Uterus (tissue), 3 donors: ENCODE measurements at regions not wholly inside any gene's neighbourhood (a gene's known extent, or its start where the extent isn't known, plus 50 kb on each side); places are given as distances from the start of the nearest gene placed in this dataset.

ENCODE experiments used
- DNase-seq, 2 donors: peaks; one replicate each; pipeline ENCODE4 v3.0.0-alpha.2; 2019 to 2020
- H3K27ac ChIP-seq, 2 donors: fragments of 200-600 bp; sonication (generic); 1 replicate in 1 of 2; 2 replicates in 1 of 2; pipeline ENCODE4 v1.5.1; 2016 to 2018
- H3K27me3 ChIP-seq, 2 donors: fragments of 200-600 bp; sonication (generic); one replicate each; pipeline ENCODE4 v1.5.1; 2018 to 2019; ENCODE audit warnings: control low read depth in 1 of 2
- H3K36me3 ChIP-seq, 2 donors: fragments of 200-600 bp; sonication (generic); one replicate each; pipeline ENCODE4 v1.5.1; 2019; ENCODE audit warnings: control low read depth in 1 of 2
- H3K4me1 ChIP-seq, 2 donors: fragments of 200-600 bp; sonication (generic); one replicate each; pipeline ENCODE4 v1.5.1; 2018 to 2019; ENCODE audit warnings: control low read depth in 1 of 2
- H3K4me3 ChIP-seq, 2 donors: fragments of 200-600 bp; sonication (generic); 1 replicate in 1 of 2; 2 replicates in 1 of 2; pipeline ENCODE4 v1.5.1; 2018 to 2019; ENCODE audit warnings: mild to moderate bottlenecking in 1 of 2
- H3K9me3 ChIP-seq, 2 donors: fragments of 200-600 bp; sonication (generic); one replicate each; pipeline ENCODE4 v1.5.1; 2019; ENCODE audit warnings: control low read depth in 1 of 2
- POLR2A ChIP-seq, 2 donors: fragments of 450-650 bp; IDR thresholded peaks; one replicate each; pipeline ENCODE4 v1.6.1; 2016; ENCODE audit warnings: antibody characterized with exemption in 2 of 2, mild to moderate bottlenecking in 1 of 2, moderate library complexity in 1 of 2
- intact Hi-C: fragments of 100-400 bp; cut with DNase I; formaldehyde crosslinking; loops from one replicate; pipeline ENCODE4 v1.15.1; 2023; ENCODE audit warnings: low total_unique reads
- TF ChIP-seq, protein P1 (sequence below), 4 experiments: fragments of 200-600 bp in 2 of 4; fragments of 450-650 bp in 2 of 4; sonication (generic) in 2 of 4; IDR thresholded peaks; one replicate each; pipeline ENCODE4 v1.5.1; 2016 to 2019; ENCODE audit warnings: antibody characterized with exemption in 4 of 4, mild to moderate bottlenecking in 2 of 4, moderate library complexity in 1 of 4
- donor health status: DM: yes; HTN: yes; CAD: no.

DNA sequence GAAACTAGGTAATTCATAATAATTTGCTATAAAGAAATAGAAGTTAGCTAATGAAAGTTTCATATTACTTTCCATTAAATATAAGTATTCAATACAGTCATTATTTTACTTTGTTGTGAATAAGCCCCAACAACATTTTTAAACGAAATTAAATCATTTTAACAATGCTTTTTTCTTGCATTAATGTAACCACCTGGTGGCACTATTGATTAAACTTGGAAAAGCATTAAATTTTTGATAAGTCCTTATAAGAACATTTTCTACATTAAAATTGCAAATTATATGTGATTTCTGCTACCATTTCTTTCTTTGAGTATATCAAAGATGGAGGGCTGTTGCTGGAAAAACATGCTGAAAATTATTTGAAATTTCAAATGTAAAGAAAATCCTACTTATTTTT lies 918.8 kb upstream of the TMPRSS15 start:
- intact Hi-C loops = no loop called here
- Histone ChIP-seq H3K27ac (no peak overlapping the region), H3K4me1 (no peaks in the 10 kb centered on the region), H3K36me3 (no peaks in the 10 kb centered on the region), H3K9me3 (no peaks in the 10 kb centered on the region), H3K4me3 (no peak overlapping the region), H3K27me3 (no peaks in the 10 kb centered on the region)
- DNase-seq = no peak
- no peak for TF ChIP-seq POLR2A (IDR thresholded peaks at IDR 0.05)
- TF ChIP-seq, protein P1, sequence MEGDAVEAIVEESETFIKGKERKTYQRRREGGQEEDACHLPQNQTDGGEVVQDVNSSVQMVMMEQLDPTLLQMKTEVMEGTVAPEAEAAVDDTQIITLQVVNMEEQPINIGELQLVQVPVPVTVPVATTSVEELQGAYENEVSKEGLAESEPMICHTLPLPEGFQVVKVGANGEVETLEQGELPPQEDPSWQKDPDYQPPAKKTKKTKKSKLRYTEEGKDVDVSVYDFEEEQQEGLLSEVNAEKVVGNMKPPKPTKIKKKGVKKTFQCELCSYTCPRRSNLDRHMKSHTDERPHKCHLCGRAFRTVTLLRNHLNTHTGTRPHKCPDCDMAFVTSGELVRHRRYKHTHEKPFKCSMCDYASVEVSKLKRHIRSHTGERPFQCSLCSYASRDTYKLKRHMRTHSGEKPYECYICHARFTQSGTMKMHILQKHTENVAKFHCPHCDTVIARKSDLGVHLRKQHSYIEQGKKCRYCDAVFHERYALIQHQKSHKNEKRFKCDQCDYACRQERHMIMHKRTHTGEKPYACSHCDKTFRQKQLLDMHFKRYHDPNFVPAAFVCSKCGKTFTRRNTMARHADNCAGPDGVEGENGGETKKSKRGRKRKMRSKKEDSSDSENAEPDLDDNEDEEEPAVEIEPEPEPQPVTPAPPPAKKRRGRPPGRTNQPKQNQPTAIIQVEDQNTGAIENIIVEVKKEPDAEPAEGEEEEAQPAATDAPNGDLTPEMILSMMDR (IDR thresholded peaks at IDR 0.05) = no peak

DNA sequence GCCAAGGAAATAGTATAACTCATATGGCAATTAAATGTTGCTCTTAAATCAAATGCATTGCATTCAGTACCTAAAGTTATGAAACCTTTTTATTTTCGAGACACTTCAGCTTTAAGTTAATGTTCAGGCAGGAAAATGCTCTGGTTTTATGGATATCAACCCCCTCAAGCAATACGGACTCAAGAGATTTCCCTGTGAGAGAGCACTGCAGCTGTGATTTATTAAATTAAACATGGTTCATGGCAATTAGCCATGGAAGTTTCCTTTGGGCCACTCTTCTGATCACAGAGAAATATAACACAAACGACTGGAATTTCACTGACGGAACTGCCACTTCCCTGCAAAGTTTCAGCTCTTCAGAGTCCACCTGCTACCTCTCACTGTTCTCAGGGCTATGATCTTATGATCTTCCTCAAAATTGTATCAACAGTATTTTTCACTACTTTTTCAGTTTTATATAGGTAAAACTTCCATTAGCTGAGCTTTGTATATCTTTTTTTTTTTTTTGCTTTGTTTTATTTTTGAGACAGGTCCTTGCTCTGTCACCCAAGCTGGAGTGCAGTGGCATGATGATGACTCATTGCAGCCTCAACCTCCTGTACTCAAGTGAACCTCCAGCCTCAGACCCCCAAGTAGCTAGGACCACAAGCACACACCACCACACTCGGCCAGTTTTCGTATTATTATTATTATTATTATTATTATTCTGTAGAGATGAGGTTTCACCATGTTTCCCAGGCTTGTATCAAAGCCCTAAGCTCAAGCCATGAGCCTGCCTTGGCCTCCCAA lies 923.1 kb upstream of the TMPRSS15 start:
- no peak overlapping the region for H3K4me3 ChIP-seq
- peaks cover 0 to 2% of the 10 kb centered on the region in 2 donors for H3K9me3 ChIP-seq
- intact Hi-C loops = no loop called here
- no peak for DNase-seq
- no peak for TF ChIP-seq POLR2A (IDR thresholded peaks at IDR 0.05)
- TF ChIP-seq, protein P1 (IDR thresholded peaks at IDR 0.05) = no peak
- H3K36me3 ChIP-seq = no peaks in the 10 kb centered on the region
- H3K4me1 ChIP-seq = no peaks in the 10 kb centered on the region
- no peaks in the 10 kb centered on the region for H3K27me3 ChIP-seq
- no peak overlapping the region for H3K27ac ChIP-seq

DNA sequence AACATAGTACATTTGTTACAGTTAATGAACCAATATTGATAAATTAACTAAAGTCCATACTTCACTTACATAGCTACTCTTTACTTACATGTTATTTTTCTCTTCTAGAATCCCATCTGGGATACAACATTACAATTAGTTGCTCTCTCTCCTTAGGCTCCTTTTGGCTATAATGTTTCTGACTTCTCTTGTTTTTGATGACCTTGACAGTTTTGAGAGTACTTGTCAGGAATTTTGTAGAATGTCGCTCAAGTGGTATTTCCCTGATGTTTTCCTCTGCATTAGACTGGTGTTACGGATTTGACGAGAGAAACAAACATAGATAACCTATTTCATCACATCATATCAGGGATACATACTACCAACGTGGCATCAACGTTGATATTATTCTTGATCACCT lies 925.4 kb upstream of the TMPRSS15 start:
- Histone ChIP-seq H3K36me3 (no peaks in the 10 kb centered on the region), H3K27me3 (no peaks in the 10 kb centered on the region), H3K4me1 (no peaks in the 10 kb centered on the region), H3K9me3 (peaks cover 0 to 4% of the 10 kb centered on the region in 2 donors), H3K4me3 (no peak overlapping the region), H3K27ac (no peak overlapping the region)
- no peak for DNase-seq
- intact Hi-C loops = no loop called here
- TF ChIP-seq, protein P1 (IDR thresholded peaks at IDR 0.05) = no peak
- TF ChIP-seq POLR2A (IDR thresholded peaks at IDR 0.05) = no peak

DNA sequence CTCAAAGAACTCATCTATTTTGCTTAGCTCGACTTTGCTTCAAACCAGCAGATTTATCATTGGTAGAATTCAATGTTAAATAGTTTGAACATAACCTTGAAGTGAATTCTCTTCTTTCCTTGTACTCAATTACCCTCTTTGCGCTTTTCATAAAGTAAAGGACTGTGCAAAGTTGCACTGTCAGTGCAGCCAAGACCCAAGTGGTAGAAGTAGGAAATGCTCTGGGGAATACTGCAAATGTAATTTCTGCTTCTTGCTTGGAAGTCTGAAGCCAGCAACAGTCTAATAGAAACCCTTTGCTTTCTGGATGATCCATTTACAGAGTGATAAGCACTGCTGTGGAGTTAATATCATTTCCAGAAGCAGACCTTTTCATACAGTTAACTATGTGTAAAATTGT lies 936.7 kb upstream of the TMPRSS15 start:
- DNase-seq = no peak
- intact Hi-C loops = no loop called here
- Histone ChIP-seq H3K36me3 (no peaks in the 10 kb centered on the region), H3K27me3 (no peaks in the 10 kb centered on the region), H3K4me3 (no peak overlapping the region), H3K4me1 (no peaks in the 10 kb centered on the region), H3K27ac (no peak overlapping the region), H3K9me3 (no peaks in the 10 kb centered on the region)
- TF ChIP-seq POLR2A (IDR thresholded peaks at IDR 0.05) = no peak
- TF ChIP-seq, protein P1 (IDR thresholded peaks at IDR 0.05) = no peak

DNA sequence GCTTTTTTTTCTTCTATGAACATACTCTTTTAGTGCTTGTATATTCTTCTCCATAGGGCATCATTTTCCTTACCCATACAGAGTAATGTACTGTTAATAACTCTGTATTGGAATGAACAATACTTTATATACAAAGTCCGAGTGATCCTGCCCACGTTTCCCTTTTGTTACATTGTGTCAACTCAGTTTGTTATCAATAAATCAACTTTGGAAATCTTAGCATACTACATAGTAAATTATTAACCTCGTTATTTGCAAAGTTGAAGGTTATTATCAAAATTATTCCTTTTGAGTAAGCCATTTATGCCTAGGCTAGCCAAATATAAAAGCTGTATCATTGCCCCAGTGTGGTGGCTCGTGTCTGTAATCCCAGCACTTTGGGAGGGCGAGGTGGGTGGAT lies 937.4 kb upstream of the TMPRSS15 start:
- H3K27ac ChIP-seq = no peak overlapping the region
- H3K4me3 ChIP-seq = no peak overlapping the region
- TF ChIP-seq, protein P1 (IDR thresholded peaks at IDR 0.05) = no peak
- TF ChIP-seq POLR2A (IDR thresholded peaks at IDR 0.05) = no peak
- intact Hi-C loops = no loop called here
- no peaks in the 10 kb centered on the region for H3K36me3 ChIP-seq
- H3K27me3 ChIP-seq = no peaks in the 10 kb centered on the region
- H3K4me1 ChIP-seq = no peaks in the 10 kb centered on the region
- no peak for DNase-seq
- H3K9me3 ChIP-seq = no peaks in the 10 kb centered on the region
